ENCODE measurements at regions not wholly inside any gene's neighbourhood (a gene's known extent, or its start where the extent isn't known, plus 50 kb on each side); places are given as distances from the start of the nearest gene placed in this dataset.

DNA sequence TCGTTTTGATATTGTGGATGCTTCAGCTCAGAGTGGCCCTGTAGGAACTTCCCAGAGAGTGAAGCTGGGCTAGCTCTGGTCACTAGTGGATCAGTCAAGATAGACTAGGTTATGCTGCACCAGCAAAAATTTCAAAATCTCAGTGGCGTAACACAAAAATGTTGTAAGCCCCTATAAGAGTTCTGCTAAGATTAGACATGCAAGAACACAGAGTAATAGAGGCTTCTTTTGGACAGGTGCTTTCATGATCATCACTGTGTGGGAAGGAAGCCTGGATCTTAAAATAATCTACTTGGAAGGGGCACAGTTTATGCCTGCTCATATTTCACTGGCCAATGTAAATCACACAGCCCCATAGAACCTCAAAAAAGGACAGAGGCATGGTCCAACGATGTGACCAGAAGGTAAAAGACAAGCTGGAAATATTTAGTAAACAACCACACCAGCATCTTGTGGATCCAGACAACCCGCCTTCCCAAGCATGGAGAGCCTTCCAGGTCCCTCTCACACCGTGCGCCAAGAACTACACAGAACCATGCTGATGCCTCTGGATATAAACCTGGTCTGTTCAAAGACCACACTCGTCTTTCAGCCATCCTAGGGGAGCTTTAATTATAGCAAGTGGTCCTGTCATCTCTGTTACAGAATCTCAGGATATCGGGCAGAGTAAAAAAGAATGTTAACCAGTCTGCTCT lies 554.3 kb downstream of the EPHB1 start:
- no peaks in the 10 kb centered on the region for H3K27me3 ChIP-seq (ENCODE audit: control insufficient read depth, insufficient read depth, low read length)
- no peaks in the 10 kb centered on the region for H3K9me3 ChIP-seq (replicated peaks; ENCODE audit: control insufficient read depth, low read depth, low read length)
- H3K4me3 ChIP-seq (ENCODE audit: low read length): no peak overlapping the region
- peaks cover 2% of the 10 kb centered on the region for H3K4me1 ChIP-seq (ENCODE audit: control insufficient read depth, insufficient read depth, low read length)
- no peaks in the 10 kb centered on the region for H3K36me3 ChIP-seq (ENCODE audit: control insufficient read depth, insufficient read depth, low read length)
- H3K27ac ChIP-seq (ENCODE audit: low read length): no peak overlapping the region
- DNase-seq: no peak
- 63% methylated on average over 3 of the region's 8 CpGs for WGBS (ENCODE audit: insufficient coverage)

DNA sequence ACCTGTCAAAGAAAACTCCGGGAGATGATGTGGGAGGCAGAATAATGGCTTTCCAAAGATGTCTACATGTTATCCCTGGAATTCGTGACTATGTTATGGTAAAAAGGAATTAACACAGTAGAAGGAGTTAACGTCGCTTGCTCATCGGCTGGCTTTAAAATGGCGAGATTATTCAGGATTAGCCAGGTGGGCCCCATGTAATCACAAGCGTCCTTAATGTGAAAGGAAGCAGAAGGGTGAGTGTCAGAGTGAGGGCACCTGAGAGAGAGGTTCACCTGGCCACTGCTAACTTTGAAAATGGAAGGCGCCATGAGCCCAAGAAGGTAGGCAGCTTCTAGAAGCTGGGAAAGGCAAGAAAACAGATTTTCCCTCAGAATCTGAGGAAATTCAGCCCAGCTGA lies 557.2 kb downstream of the EPHB1 start:
- Histone ChIP-seq H3K4me1 (ENCODE audit: control insufficient read depth, insufficient read depth, low read length) (peaks cover 2% of the 10 kb centered on the region), H3K27ac (ENCODE audit: low read length) (no peak overlapping the region), H3K27me3 (ENCODE audit: control insufficient read depth, insufficient read depth, low read length) (no peaks in the 10 kb centered on the region), H3K4me3 (ENCODE audit: low read length) (no peak overlapping the region), H3K9me3 (replicated peaks; ENCODE audit: control insufficient read depth, low read depth, low read length) (no peaks in the 10 kb centered on the region), H3K36me3 (ENCODE audit: control insufficient read depth, insufficient read depth, low read length) (no peaks in the 10 kb centered on the region)
- no peak for DNase-seq
- WGBS (ENCODE audit: insufficient coverage): 66% methylated on average over 6 of the region's 8 CpGs

DNA sequence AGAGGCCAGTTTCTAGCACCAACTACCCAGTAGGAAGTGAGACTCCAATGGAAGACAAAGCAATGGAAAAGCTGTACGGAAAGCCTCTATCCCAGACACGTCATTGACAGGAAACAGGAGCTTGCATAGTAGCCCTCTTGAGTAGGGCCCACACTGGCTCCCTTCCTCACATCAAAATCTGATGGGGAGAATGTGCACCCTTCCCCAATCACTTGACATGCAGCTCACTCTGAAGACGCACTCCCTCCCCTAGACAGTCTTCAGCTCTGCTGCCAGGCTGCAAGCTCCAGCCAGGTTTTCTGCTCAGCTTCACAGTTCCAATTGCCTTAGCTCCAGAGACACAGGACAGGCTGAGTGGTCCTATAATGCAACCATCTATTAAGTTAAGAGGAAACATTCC lies 567.8 kb downstream of the EPHB1 start:
- no peak for DNase-seq
- Histone ChIP-seq H3K27me3 (ENCODE audit: control insufficient read depth, insufficient read depth, low read length) (no peaks in the 10 kb centered on the region), H3K27ac (ENCODE audit: low read length) (no peak overlapping the region), H3K9me3 (replicated peaks; ENCODE audit: control insufficient read depth, low read depth, low read length) (no peaks in the 10 kb centered on the region), H3K4me1 (ENCODE audit: control insufficient read depth, insufficient read depth, low read length) (no peaks in the 10 kb centered on the region), H3K36me3 (ENCODE audit: control insufficient read depth, insufficient read depth, low read length) (no peaks in the 10 kb centered on the region), H3K4me3 (ENCODE audit: low read length) (no peak overlapping the region)
- WGBS (ENCODE audit: insufficient coverage): 63% methylated on average over 2 of the region's 3 CpGs

DNA sequence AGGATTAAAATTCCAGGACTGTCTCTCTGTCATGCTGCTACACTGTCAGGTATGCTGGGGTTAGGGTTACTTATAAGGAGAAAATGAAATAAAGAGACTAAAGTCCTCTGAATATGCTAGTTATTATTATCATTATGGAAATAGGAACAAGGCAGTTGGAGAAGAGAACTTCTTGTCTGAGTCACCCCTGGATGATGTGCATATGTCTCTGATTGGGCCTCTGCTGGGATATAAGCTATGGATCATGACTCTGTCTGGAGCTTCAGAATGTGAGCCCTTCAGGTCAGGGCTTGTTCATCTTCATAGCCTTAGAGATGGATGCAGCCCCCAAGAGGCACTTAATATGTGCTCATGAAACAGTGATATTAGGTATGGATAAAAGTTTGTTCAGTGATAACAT lies 569.6 kb downstream of the EPHB1 start:
- H3K4me3 ChIP-seq (ENCODE audit: low read length): no peak overlapping the region
- no peak for DNase-seq
- no peaks in the 10 kb centered on the region for H3K27me3 ChIP-seq (ENCODE audit: control insufficient read depth, insufficient read depth, low read length)
- no peaks in the 10 kb centered on the region for H3K36me3 ChIP-seq (ENCODE audit: control insufficient read depth, insufficient read depth, low read length)
- no peaks in the 10 kb centered on the region for H3K9me3 ChIP-seq (replicated peaks; ENCODE audit: control insufficient read depth, low read depth, low read length)
- no peaks in the 10 kb centered on the region for H3K4me1 ChIP-seq (ENCODE audit: control insufficient read depth, insufficient read depth, low read length)
- H3K27ac ChIP-seq (ENCODE audit: low read length): no peak overlapping the region

DNA sequence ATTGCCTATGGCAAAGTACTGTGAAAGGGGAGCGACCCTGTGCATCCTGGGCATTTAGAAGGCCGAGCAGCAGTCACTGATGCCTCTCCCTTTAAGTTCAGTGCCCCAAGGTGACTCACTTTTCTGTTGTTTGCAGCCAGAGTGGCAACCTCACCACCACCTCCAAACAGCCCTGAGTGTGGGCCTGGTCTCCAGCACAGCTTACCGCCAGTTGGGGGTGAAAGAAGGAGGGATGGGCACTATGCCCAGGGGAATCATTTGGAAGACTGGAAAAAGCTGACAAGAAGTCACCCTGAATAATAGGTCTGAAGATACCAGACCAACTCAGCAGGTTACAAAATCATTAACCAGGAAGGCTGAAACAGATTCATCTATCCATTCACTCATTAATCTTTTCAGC lies 571.8 kb downstream of the EPHB1 start:
- no peak overlapping the region for H3K4me3 ChIP-seq (ENCODE audit: low read length)
- H3K4me1 ChIP-seq (ENCODE audit: control insufficient read depth, insufficient read depth, low read length): no peaks in the 10 kb centered on the region
- no peaks in the 10 kb centered on the region for H3K27me3 ChIP-seq (ENCODE audit: control insufficient read depth, insufficient read depth, low read length)
- WGBS (ENCODE audit: insufficient coverage): no CpG with 5 or more reads among the region's 3 CpGs
- no peak for DNase-seq
- H3K27ac ChIP-seq (ENCODE audit: low read length): no peak overlapping the region
- no peaks in the 10 kb centered on the region for H3K36me3 ChIP-seq (ENCODE audit: control insufficient read depth, insufficient read depth, low read length)
- H3K9me3 ChIP-seq (replicated peaks; ENCODE audit: control insufficient read depth, low read depth, low read length): no peaks in the 10 kb centered on the region

DNA sequence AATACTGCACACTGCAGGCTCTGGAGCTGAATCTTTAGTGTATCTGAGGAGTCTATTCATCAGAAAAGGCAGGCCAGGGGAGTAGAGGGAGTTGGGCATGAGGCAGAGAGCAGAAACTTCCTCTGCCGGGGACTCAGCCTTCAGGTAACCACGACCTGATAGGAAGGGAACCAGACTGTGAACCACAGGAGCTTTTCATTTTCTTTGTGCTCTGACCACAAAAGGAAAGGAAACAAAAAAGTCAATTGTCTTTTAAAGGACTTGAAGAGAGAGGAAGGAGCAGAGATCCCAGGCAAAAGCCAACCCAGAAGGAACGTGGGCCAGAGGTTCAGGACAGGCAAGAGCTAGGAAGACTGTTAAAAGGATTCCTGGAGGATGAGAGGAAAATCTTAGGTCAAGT lies 573.3 kb downstream of the EPHB1 start:
- Histone ChIP-seq H3K4me3 (ENCODE audit: low read length) (no peak overlapping the region), H3K36me3 (ENCODE audit: control insufficient read depth, insufficient read depth, low read length) (no peaks in the 10 kb centered on the region), H3K4me1 (ENCODE audit: control insufficient read depth, insufficient read depth, low read length) (no peaks in the 10 kb centered on the region), H3K9me3 (replicated peaks; ENCODE audit: control insufficient read depth, low read depth, low read length) (no peaks in the 10 kb centered on the region), H3K27me3 (ENCODE audit: control insufficient read depth, insufficient read depth, low read length) (no peaks in the 10 kb centered on the region), H3K27ac (ENCODE audit: low read length) (no peak overlapping the region)
- 49% methylated on average over 2 of the region's 3 CpGs for WGBS (ENCODE audit: insufficient coverage)
- no peak for DNase-seq

DNA sequence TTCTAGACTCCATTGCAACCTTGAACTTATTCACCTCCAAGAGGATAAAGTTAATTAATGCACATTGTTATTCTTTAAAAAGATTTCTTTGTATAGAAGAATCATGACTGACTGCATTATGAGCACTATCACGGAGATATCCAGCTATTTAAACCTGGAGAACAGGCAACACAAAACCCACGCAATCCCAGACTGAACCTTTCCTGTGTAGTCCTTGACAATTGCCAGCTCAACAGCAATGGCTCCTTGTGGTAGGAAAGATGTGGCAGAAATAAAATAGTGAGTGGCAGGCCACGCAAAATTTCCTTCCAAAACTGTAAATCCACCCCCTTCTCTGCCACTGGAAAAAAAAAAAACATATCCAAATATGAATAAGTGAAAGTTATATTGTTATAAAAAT lies 573.7 kb downstream of the EPHB1 start:
- no peaks in the 10 kb centered on the region for H3K36me3 ChIP-seq (ENCODE audit: control insufficient read depth, insufficient read depth, low read length)
- no peak overlapping the region for H3K4me3 ChIP-seq (ENCODE audit: low read length)
- DNase-seq: no peak
- no peak overlapping the region for H3K27ac ChIP-seq (ENCODE audit: low read length)
- WGBS (ENCODE audit: insufficient coverage): no CpG with 5 or more reads among the region's 3 CpGs
- no peaks in the 10 kb centered on the region for H3K9me3 ChIP-seq (replicated peaks; ENCODE audit: control insufficient read depth, low read depth, low read length)
- no peaks in the 10 kb centered on the region for H3K4me1 ChIP-seq (ENCODE audit: control insufficient read depth, insufficient read depth, low read length)
- no peaks in the 10 kb centered on the region for H3K27me3 ChIP-seq (ENCODE audit: control insufficient read depth, insufficient read depth, low read length)

DNA sequence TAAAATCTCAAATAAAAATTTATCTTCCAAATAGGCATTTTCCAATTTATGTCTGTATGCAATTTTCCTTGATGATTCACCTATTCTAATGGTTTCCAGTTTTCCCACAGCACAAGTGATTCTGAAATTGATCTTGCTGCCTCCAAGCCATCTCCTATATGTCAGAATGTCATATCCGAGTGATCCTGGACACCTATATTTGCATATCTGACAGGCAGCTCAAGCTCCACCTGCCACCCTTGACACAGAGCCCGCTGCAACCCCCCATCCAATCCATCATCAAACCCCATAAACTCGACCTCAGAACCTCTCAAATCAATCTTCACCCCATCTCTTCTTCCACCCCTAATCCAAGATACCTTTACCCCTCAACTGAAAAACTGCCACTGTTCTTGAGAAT lies 579.5 kb downstream of the EPHB1 start:
- H3K4me3 ChIP-seq (ENCODE audit: low read length): no peak overlapping the region
- peaks cover 2% of the 10 kb centered on the region for H3K27me3 ChIP-seq (ENCODE audit: control insufficient read depth, insufficient read depth, low read length)
- H3K4me1 ChIP-seq (ENCODE audit: control insufficient read depth, insufficient read depth, low read length): no peaks in the 10 kb centered on the region
- DNase-seq: no peak
- H3K36me3 ChIP-seq (ENCODE audit: control insufficient read depth, insufficient read depth, low read length): no peaks in the 10 kb centered on the region
- H3K27ac ChIP-seq (ENCODE audit: low read length): no peak overlapping the region
- 74% methylated on average over 3 of the region's 3 CpGs for WGBS (ENCODE audit: insufficient coverage)
- H3K9me3 ChIP-seq (replicated peaks; ENCODE audit: control insufficient read depth, low read depth, low read length): no peaks in the 10 kb centered on the region

DNA sequence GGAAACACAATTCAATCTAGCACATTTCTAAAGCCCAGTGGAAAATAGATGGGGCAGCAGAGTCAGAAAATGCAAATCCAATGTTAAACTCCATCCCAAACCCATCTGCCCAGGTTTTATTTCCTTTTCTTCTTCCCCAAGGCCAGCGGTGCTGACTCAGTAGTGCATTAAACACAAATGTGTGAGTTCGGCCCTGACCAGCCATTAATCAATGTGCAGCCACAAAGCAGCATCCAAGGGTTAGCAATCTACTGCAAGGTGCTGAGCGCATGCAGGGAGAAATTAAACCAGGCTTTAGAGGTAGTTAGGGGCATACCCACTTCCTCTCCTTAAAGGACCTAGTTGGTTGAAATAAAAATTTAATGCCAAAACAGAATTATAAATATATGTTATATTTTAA lies 583.3 kb upstream of the PPP2R3A start:
- 17% methylated on average over 1 of the region's 3 CpGs for WGBS (ENCODE audit: insufficient coverage)
- Histone ChIP-seq H3K27ac (ENCODE audit: low read length) (no peak overlapping the region), H3K4me1 (ENCODE audit: control insufficient read depth, insufficient read depth, low read length) (no peaks in the 10 kb centered on the region), H3K4me3 (ENCODE audit: low read length) (no peak overlapping the region), H3K9me3 (replicated peaks; ENCODE audit: control insufficient read depth, low read depth, low read length) (no peaks in the 10 kb centered on the region), H3K27me3 (ENCODE audit: control insufficient read depth, insufficient read depth, low read length) (peaks cover 2% of the 10 kb centered on the region), H3K36me3 (ENCODE audit: control insufficient read depth, insufficient read depth, low read length) (no peaks in the 10 kb centered on the region)
- DNase-seq: no peak

DNA sequence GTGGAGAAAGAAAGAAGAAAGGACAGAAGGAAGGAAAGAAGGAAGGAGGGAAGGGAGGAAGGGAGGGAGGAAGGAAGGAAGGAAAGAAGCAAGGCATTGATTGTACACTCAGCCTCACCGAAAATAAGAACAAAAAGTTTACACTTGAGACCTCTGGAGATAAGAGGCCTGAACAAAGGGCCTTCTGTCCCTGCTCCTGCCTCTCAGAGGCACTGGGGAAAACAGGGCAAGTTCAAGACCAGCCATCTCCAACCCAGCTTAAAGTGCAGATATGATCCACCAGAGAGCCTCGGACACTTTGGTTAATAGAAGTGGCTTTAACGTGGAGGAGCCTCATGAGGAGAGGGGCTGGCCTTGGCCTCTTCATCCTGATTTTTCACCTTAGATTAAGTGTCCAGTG lies 582.9 kb upstream of the PPP2R3A start:
- Histone ChIP-seq H3K36me3 (ENCODE audit: control insufficient read depth, insufficient read depth, low read length) (no peaks in the 10 kb centered on the region), H3K4me3 (ENCODE audit: low read length) (no peak overlapping the region), H3K4me1 (ENCODE audit: control insufficient read depth, insufficient read depth, low read length) (no peaks in the 10 kb centered on the region), H3K9me3 (replicated peaks; ENCODE audit: control insufficient read depth, low read depth, low read length) (no peaks in the 10 kb centered on the region), H3K27ac (ENCODE audit: low read length) (no peak overlapping the region), H3K27me3 (ENCODE audit: control insufficient read depth, insufficient read depth, low read length) (peaks cover 2% of the 10 kb centered on the region)
- DNase-seq: no peak
- WGBS (ENCODE audit: insufficient coverage): 80% methylated on average over 3 of the region's 3 CpGs

- Histone ChIP-seq H3K9me3 (replicated peaks; ENCODE audit: control insufficient read depth, low read depth, low read length) (no peaks in the 10 kb centered on the region), H3K4me3 (ENCODE audit: low read length) (no peak overlapping the region), H3K36me3 (ENCODE audit: control insufficient read depth, insufficient read depth, low read length) (no peaks in the 10 kb centered on the region), H3K27me3 (ENCODE audit: control insufficient read depth, insufficient read depth, low read length) (peaks cover 2% of the 10 kb centered on the region), H3K27ac (ENCODE audit: low read length) (no peak overlapping the region), H3K4me1 (ENCODE audit: control insufficient read depth, insufficient read depth, low read length) (no peaks in the 10 kb centered on the region)
- no peak for DNase-seq
- WGBS (ENCODE audit: insufficient coverage): 80% methylated on average over 1 of the region's 6 CpGs
Observed at GRCh38 chr3:135383301-135383700, 582.2 kb upstream of the PPP2R3A start.

All from muscle of leg (tissue), 3 donors.